ENCODE measurements at regions not wholly inside any gene's neighbourhood (a gene's known extent, or its start where the extent isn't known, plus 50 kb on each side); places are given as distances from the start of the nearest gene placed in this dataset.
"Not testable (repeated sequence)": the region's sequence is repeated elsewhere in the genome, so short reads cannot be mapped to it uniquely, and the experiment has no call there.

GRCh38 chr7:156019776-156020565, 207.7 kb upstream of the SHH start:
- Mint-ChIP-seq H3K4me1 (ENCODE audit: low read depth) (no peaks in the 10 kb centered on the region), H3K27ac (no peak overlapping the region), H3K9me3 (no peaks in the 10 kb centered on the region), H3K4me3 (no peak overlapping the region), H3K36me3 (ENCODE audit: low read depth) (no peaks in the 10 kb centered on the region), H3K27me3 (no peaks in the 10 kb centered on the region)
- intact Hi-C loops (cut with micrococcal nuclease) = no loop called here

- Mint-ChIP-seq H3K9me3 (no peaks in the 10 kb centered on the region), H3K27me3 (no peaks in the 10 kb centered on the region), H3K4me1 (ENCODE audit: low read depth) (no peaks in the 10 kb centered on the region), H3K36me3 (ENCODE audit: low read depth) (no peaks in the 10 kb centered on the region), H3K27ac (no peak overlapping the region), H3K4me3 (no peak overlapping the region)
- intact Hi-C loops (cut with micrococcal nuclease) = no loop called here
These were observed 207.0 kb upstream of the SHH start for GRCh38 chr7:156019308-156019707.

DNA sequence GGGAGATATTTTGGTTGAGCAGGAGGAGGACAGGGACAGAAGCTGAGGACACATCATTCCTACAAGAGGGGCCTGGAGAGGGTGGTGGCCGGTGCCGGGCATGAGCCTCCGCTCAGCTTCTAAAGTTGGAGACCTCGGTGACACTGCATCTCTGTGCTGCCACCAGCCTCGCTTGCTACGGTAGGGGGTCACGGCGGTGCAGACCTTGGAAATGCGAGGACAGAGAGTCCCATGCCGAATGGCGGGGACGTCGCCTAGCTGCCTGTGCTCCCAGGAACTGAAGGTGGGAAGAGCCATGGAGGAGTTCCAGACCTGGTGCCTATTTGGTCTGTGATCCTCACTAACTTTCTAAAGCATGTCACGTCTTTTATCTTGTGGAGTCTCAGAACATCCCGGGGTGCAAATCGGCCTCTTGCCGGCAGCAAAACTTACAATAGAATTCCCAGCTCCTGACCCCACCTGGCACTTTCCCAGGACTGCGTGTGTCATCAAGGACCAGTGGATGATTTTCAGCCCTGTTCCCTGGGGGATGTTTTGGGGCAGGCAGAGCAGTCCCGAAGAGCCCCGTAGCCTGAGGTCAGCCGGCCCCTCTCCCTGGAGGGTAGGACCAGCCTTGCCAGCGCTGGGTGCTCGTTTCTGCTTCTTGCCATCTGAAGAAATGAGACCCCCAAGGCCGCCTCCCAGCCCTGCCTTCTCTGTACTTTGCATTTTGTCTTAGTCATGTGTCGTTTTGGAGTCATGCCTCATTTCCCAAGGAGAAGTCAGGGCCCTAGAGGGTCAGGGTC, 205.8 kb upstream of the SHH start:
- H3K36me3 Mint-ChIP-seq (ENCODE audit: low read depth) = no peaks in the 10 kb centered on the region
- intact Hi-C loops (cut with micrococcal nuclease) = no loop called here
- H3K4me3 Mint-ChIP-seq = no peak overlapping the region
- no peaks in the 10 kb centered on the region for H3K27me3 Mint-ChIP-seq
- H3K9me3 Mint-ChIP-seq = no peaks in the 10 kb centered on the region
- no peaks in the 10 kb centered on the region for H3K4me1 Mint-ChIP-seq (ENCODE audit: low read depth)
- no peak overlapping the region for H3K27ac Mint-ChIP-seq

- Mint-ChIP-seq H3K9me3 (no peaks in the 10 kb centered on the region), H3K27ac (no peak overlapping the region), H3K36me3 (ENCODE audit: low read depth) (no peaks in the 10 kb centered on the region), H3K4me1 (ENCODE audit: low read depth) (no peaks in the 10 kb centered on the region), H3K4me3 (no peak overlapping the region), H3K27me3 (no peaks in the 10 kb centered on the region)
- intact Hi-C loops (cut with micrococcal nuclease) = no loop called here
These were observed 205.2 kb upstream of the SHH start for GRCh38 chr7:156017431-156017830.

DNA sequence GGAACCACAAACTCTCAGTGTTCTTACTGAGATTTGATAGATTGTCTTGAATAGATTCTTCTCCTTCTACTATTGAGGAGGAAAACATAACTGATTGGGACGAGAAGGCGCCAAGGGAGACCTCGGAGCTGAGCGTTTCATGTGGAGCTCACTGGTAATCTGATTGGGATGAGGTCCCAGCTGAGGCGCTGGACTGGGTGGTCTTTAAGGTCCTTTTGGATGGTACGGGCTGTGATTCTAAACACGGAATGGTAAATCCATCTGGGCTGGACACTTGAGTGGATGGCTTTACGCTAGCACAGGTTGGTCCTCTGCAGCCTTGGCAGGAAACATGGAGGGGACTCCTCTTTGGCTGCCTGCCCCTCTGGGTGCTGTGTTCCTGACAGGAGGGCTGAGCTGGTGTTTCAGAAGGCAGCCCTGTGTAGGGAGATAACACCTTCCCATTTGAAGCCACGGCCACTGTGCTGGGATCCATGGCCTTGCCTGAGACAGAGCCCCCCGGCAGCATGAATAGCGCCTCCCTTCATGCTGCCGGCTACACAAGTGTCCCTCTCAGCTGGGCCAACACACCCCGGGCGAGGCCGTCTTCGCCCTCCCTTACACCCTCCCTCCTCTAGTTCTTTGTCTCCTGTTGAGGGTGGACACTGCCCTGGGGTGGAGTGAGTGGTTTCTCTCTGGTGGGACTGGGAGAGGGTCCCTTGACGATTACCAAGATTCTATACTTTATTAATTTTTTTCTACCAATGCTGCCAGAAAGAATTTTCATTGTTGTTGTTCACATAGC, 203.2 kb upstream of the SHH start:
- intact Hi-C loops (cut with micrococcal nuclease) = no loop called here
- H3K36me3 Mint-ChIP-seq (ENCODE audit: low read depth) = no peaks in the 10 kb centered on the region
- H3K27ac Mint-ChIP-seq = no peak overlapping the region
- H3K9me3 Mint-ChIP-seq = no peaks in the 10 kb centered on the region
- no peak overlapping the region for H3K4me3 Mint-ChIP-seq
- no peaks in the 10 kb centered on the region for H3K4me1 Mint-ChIP-seq (ENCODE audit: low read depth)
- no peaks in the 10 kb centered on the region for H3K27me3 Mint-ChIP-seq

GRCh38 chr7:156014808-156015207, 202.5 kb upstream of the SHH start:
- no peaks in the 10 kb centered on the region for H3K4me1 Mint-ChIP-seq (ENCODE audit: low read depth)
- H3K36me3 Mint-ChIP-seq (ENCODE audit: low read depth) = no peaks in the 10 kb centered on the region
- peaks cover 4% of the 10 kb centered on the region for H3K9me3 Mint-ChIP-seq
- H3K4me3 Mint-ChIP-seq = no peak overlapping the region
- H3K27me3 Mint-ChIP-seq = no peaks in the 10 kb centered on the region
- intact Hi-C loops (cut with micrococcal nuclease) = no loop called here
- H3K27ac Mint-ChIP-seq = no peak overlapping the region

- no peaks in the 10 kb centered on the region for H3K36me3 Mint-ChIP-seq (ENCODE audit: low read depth)
- H3K27me3 Mint-ChIP-seq = no peaks in the 10 kb centered on the region
- peaks cover 9% of the 10 kb centered on the region for H3K9me3 Mint-ChIP-seq
- no peak overlapping the region for H3K4me3 Mint-ChIP-seq
- intact Hi-C loops (cut with micrococcal nuclease) = no loop called here
- H3K27ac Mint-ChIP-seq = no peak overlapping the region
- H3K4me1 Mint-ChIP-seq (ENCODE audit: low read depth) = no peaks in the 10 kb centered on the region
These were observed 201.9 kb upstream of the SHH start for GRCh38 chr7:156014201-156014600.

DNA sequence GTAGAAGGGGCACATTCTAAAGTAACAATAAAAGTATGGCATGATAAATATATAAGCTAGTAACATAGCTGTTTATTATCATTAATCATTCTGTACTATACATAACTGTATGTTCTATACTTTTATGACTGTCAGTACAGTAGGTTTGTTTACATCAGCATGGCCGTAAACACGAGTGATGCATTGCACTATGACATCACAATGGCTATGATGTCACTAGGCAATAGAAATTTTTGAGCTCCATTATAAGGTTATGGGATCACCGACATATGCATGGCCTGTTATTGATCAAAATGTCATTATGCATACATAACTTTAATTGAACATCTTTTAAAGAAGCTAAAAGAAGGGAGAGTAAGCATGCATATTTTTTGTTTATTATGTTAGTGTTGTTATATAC, 200.1 kb upstream of the SHH start:
- Mint-ChIP-seq H3K36me3 (ENCODE audit: low read depth) (no peaks in the 10 kb centered on the region), H3K9me3 (peaks cover 9% of the 10 kb centered on the region), H3K27me3 (no peaks in the 10 kb centered on the region), H3K4me3 (no peak overlapping the region), H3K4me1 (ENCODE audit: low read depth) (no peaks in the 10 kb centered on the region), H3K27ac (no peak overlapping the region)
- intact Hi-C loops (cut with micrococcal nuclease) = no loop called here

DNA sequence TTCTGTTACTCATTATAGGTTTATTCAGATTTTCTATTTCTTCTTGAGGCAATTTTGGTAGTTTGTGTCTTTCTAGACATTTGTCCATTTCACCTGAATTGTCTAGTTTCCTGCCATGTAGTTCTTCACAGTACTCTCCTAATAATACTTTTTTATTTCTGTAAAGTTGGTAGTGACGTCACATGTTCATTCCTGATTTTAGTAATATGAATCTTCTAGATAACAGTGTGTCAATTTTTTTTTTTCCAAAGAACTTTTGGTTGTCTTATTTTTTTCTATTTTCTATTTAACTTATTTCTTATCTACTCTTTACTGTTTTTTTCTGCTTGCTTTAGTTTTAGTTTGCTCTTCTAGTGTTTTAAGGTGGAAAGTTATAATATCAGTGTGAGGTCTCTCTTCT, 197.3 kb upstream of the SHH start:
- H3K36me3 Mint-ChIP-seq (ENCODE audit: low read depth) = no peaks in the 10 kb centered on the region
- no peaks in the 10 kb centered on the region for H3K27me3 Mint-ChIP-seq
- intact Hi-C loops (cut with micrococcal nuclease) = no loop called here
- H3K9me3 Mint-ChIP-seq = peaks cover 9% of the 10 kb centered on the region
- no peak overlapping the region for H3K27ac Mint-ChIP-seq
- no peak overlapping the region for H3K4me3 Mint-ChIP-seq
- H3K4me1 Mint-ChIP-seq (ENCODE audit: low read depth) = no peaks in the 10 kb centered on the region

GRCh38 chr7:156006876-156007275, 194.6 kb upstream of the SHH start:
- H3K36me3 Mint-ChIP-seq (ENCODE audit: low read depth); H3K27ac Mint-ChIP-seq; H3K27me3 Mint-ChIP-seq; H3K9me3 Mint-ChIP-seq; H3K4me1 Mint-ChIP-seq (ENCODE audit: low read depth); intact Hi-C loops (cut with micrococcal nuclease); H3K4me3 Mint-ChIP-seq: not testable (repeated sequence)

DNA sequence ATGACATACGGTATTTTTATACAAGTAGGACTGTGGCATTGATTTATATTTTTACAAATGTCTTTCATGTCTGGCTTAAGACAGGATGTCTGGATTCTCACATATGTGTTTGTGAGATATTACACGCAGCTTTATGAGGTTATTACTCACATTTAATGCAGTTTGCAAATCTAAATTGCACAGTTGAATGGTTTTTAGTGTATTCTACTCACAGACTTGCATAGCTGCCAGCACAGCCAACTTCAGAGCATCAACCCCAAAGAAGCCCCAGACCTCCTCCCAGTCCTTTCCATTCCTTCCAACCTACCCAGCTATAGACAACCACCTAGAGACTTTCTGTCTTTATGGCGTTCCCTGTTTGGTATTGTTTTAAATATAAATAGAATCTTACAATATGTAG, 193.8 kb upstream of the SHH start:
- intact Hi-C loops (cut with micrococcal nuclease) = no loop called here
- Mint-ChIP-seq H3K4me3 (no peak overlapping the region), H3K4me1 (ENCODE audit: low read depth) (no peaks in the 10 kb centered on the region)

GRCh38 chr7:156005202-156005691, 193.0 kb upstream of the SHH start:
- peaks cover 9% of the 10 kb centered on the region for H3K9me3 Mint-ChIP-seq
- H3K4me3 Mint-ChIP-seq = no peak overlapping the region
- intact Hi-C loops (cut with micrococcal nuclease) = no loop called here
- no peak overlapping the region for H3K27ac Mint-ChIP-seq
- H3K4me1 Mint-ChIP-seq (ENCODE audit: low read depth) = no peaks in the 10 kb centered on the region
- H3K27me3 Mint-ChIP-seq = no peaks in the 10 kb centered on the region
- no peaks in the 10 kb centered on the region for H3K36me3 Mint-ChIP-seq (ENCODE audit: low read depth)

More for the DNA sequence above, 193.8 kb upstream of the SHH start:
- H3K9me3 Mint-ChIP-seq = peaks cover 9% of the 10 kb centered on the region
- no peak overlapping the region for H3K27ac Mint-ChIP-seq
- H3K27me3 Mint-ChIP-seq = no peaks in the 10 kb centered on the region
- H3K36me3 Mint-ChIP-seq (ENCODE audit: low read depth) = no peaks in the 10 kb centered on the region

GRCh38 chr7:156004265-156005201, 192.3 kb upstream of the SHH start:
- Mint-ChIP-seq H3K4me1 (ENCODE audit: low read depth) (no peaks in the 10 kb centered on the region), H3K36me3 (ENCODE audit: low read depth) (no peaks in the 10 kb centered on the region), H3K4me3 (no peak overlapping the region), H3K27me3 (no peaks in the 10 kb centered on the region), H3K27ac (no peak overlapping the region), H3K9me3 (peaks cover 2% of the 10 kb centered on the region)
- intact Hi-C loops (cut with micrococcal nuclease) = no loop called here

Measured in dendritic cell treated with granulocyte-macrophage colony-stimulating factor and Interleukin-4, amounts not matched to agents 40 ng/mL and 50 ng/mL, for 4 days (primary cell).